GM18508 (cell line): ENCODE measurements at regions not wholly inside any gene's neighbourhood (a gene's known extent, or its start where the extent isn't known, plus 50 kb on each side); places are given as distances from the start of the nearest gene placed in this dataset.

ENCODE experiments used
- ATAC-seq: cut with Tn5 transposase; IDR thresholded peaks from one replicate; pipeline ENCODE4 v1.9.1; 2021; ENCODE audit warnings: moderate number of reproducible peaks; ENCODE audit not compliant: insufficient read depth, unreplicated experiment

GRCh38 chr3:144358191-144358590 lies 386.6 kb downstream of the DIPK2A start:
- ATAC-seq: no peak

- ATAC-seq: no peak
These were observed 389.4 kb downstream of the DIPK2A start for GRCh38 chr3:144361002-144361401.

- ATAC-seq: no peak
These were observed 390.5 kb downstream of the DIPK2A start for GRCh38 chr3:144362126-144362525.

GRCh38 chr3:144363856-144364255 lies 392.2 kb downstream of the DIPK2A start:
- ATAC-seq: no peak

GRCh38 chr3:144364737-144365136 lies 393.1 kb downstream of the DIPK2A start:
- no peak for ATAC-seq

- no peak for ATAC-seq
These were observed 397.7 kb downstream of the DIPK2A start for GRCh38 chr3:144369129-144369879.

- no peak for ATAC-seq
These were observed 403.5 kb downstream of the DIPK2A start for GRCh38 chr3:144375088-144375487.

GRCh38 chr3:144380849-144381248 lies 409.2 kb downstream of the DIPK2A start:
- ATAC-seq: no peak

GRCh38 chr3:144381607-144382006 lies 410.0 kb downstream of the DIPK2A start:
- no peak for ATAC-seq

GRCh38 chr3:144384241-144384979 lies 412.8 kb downstream of the DIPK2A start:
- ATAC-seq: no peak

GRCh38 chr3:144390786-144391185 lies 419.2 kb downstream of the DIPK2A start:
- ATAC-seq: no peak

- ATAC-seq: no peak
These were observed 419.6 kb downstream of the DIPK2A start for GRCh38 chr3:144391236-144391635.

- no peak for ATAC-seq
These were observed 422.4 kb downstream of the DIPK2A start for GRCh38 chr3:144394032-144394431.

GRCh38 chr3:144402430-144402829 lies 430.8 kb downstream of the DIPK2A start:
- ATAC-seq: no peak

GRCh38 chr3:144403040-144403457 lies 431.4 kb downstream of the DIPK2A start:
- no peak for ATAC-seq

- ATAC-seq: no peak
These were observed 435.7 kb downstream of the DIPK2A start for GRCh38 chr3:144407335-144407734.

GRCh38 chr3:144409319-144409718 lies 437.7 kb downstream of the DIPK2A start:
- ATAC-seq: no peak

- ATAC-seq: no peak
These were observed 441.4 kb downstream of the DIPK2A start for GRCh38 chr3:144413068-144413467.

GRCh38 chr3:144415492-144415891 lies 443.9 kb downstream of the DIPK2A start:
- no peak for ATAC-seq

- no peak for ATAC-seq
These were observed 453.0 kb downstream of the DIPK2A start for GRCh38 chr3:144424606-144425005.

- ATAC-seq: no peak
These were observed 454.7 kb downstream of the DIPK2A start for GRCh38 chr3:144426366-144426765.

- no peak for ATAC-seq
These were observed 455.3 kb downstream of the DIPK2A start for GRCh38 chr3:144426967-144427366.
